GM12878 (cell line): ENCODE measurements at regions not wholly inside any gene's neighbourhood (a gene's known extent, or its start where the extent isn't known, plus 50 kb on each side); places are given as distances from the start of the nearest gene placed in this dataset.

Experiments used
- ATAC-seq: fragments of 200-7000 bp; cut with Tn5 transposase; 3 replicates; pipeline ENCODE4 v1.9.1; 2020; ENCODE audit warnings: mild to moderate bottlenecking, moderate library complexity
- BruUV-seq: library from RNA; stranded (reverse); fragments of 400-500 nt; replicated peaks from 2 replicates; lab custom pipeline; 2021; lab: Mats Ljungman, UMichigan
- CTCF ChIA-PET: fragments of 300-600 bp; sonication (Branson Sonifier 250); formaldehyde crosslinking; extraction: SDS; loops from one replicate; lab custom pipeline; 2021; ENCODE audit warnings: inconsistent platforms; lab: Yijun Ruan, JAX
- POLR2A ChIA-PET: fragments of 350-600 bp; formaldehyde crosslinking; extraction: SDS; loops from one replicate; lab custom pipeline; 2021; ENCODE audit warnings: inconsistent platforms; lab: Charles Lee
- RAD21 ChIA-PET: fragments of 300-600 bp; sonication (Branson Sonifier 250); formaldehyde crosslinking; loops from one replicate; lab custom pipeline; 2023; ENCODE audit warnings: antibody characterized with exemption; ENCODE audit not compliant: unreplicated experiment; lab: Charles Lee
- SMC1A ChIA-PET: fragments of 300-600 bp; sonication (Branson Sonifier 250); formaldehyde crosslinking; loops from one replicate; lab custom pipeline; 2023; ENCODE audit not compliant: unreplicated experiment, uncharacterized antibody; lab: Charles Lee
- DNase-seq: peaks from one replicate; pipeline ENCODE4 v3.0.0-alpha.2; 2011; ENCODE audit warnings: low read depth, low spot score
- FAIRE-seq: peaks from 3 replicates; lab custom pipeline; 2011; peaks lifted over from hg19 to GRCh38; lab: Jason Lieb, UNC
- H2AFZ ChIP-seq: 2 replicates; pipeline ENCODE4 v1.6.0; 2011; ENCODE audit warnings: low read depth, low read length, control low read depth; ENCODE audit not compliant: control insufficient read depth
- H3K27ac ChIP-seq: 2 replicates; pipeline ENCODE4 v1.5.1; 2011; ENCODE audit warnings: control low read depth; ENCODE audit not compliant: control insufficient read depth, insufficient read depth
- H3K27me3 ChIP-seq, 2 experiments: replicated peaks in 1 of 2; 2 replicates each; pipeline versions ENCODE4 v1.6.0 to v1.6.1; 2011; ENCODE audit warnings: low read length in 1 of 2; ENCODE audit not compliant: control insufficient read depth in 2 of 2, insufficient read depth in 2 of 2
- H3K36me3 ChIP-seq, 2 experiments: 2 replicates each; pipeline ENCODE4 v1.5.1; 2011; ENCODE audit warnings: low read length in 1 of 2; ENCODE audit not compliant: control insufficient read depth in 2 of 2, insufficient read depth in 2 of 2
- H3K4me1 ChIP-seq: 2 replicates; pipeline ENCODE4 v1.6.1; 2011; ENCODE audit warnings: mild to moderate bottlenecking, low read length, moderate library complexity, mixed read lengths; ENCODE audit not compliant: control insufficient read depth, insufficient read depth
- H3K4me2 ChIP-seq: 2 replicates; pipeline ENCODE4 v1.6.0; 2011; ENCODE audit warnings: control low read depth; ENCODE audit not compliant: control insufficient read depth, insufficient read depth
- H3K4me3 ChIP-seq: fragments of 200-600 bp; sonication (generic); 2 replicates; pipeline ENCODE4 v1.5.1; 2016
- H3K79me2 ChIP-seq: 2 replicates; pipeline ENCODE4 v1.6.0; 2011; ENCODE audit warnings: low read length; ENCODE audit not compliant: control insufficient read depth, insufficient read depth
- H3K9ac ChIP-seq: 2 replicates; pipeline ENCODE4 v1.8.0; 2011; ENCODE audit warnings: low read length, control low read depth, mixed read lengths; ENCODE audit not compliant: control insufficient read depth, insufficient read depth
- H3K9me3 ChIP-seq: replicated peaks from 3 replicates; pipeline ENCODE4 v1.5.1; 2011; ENCODE audit warnings: mild to moderate bottlenecking, low read length; ENCODE audit not compliant: control insufficient read depth, insufficient read depth
- H4K20me1 ChIP-seq: 2 replicates; pipeline ENCODE4 v1.6.0; 2011; ENCODE audit not compliant: control insufficient read depth, insufficient read depth
- ETV6 ChIP-seq, 2 experiments: fragments of 450-650 bp in 1 of 2; IDR thresholded peaks in 1 of 2; conservative IDR thresholded peaks in 1 of 2; 2 replicates each; pipeline ENCODE4 v1.6.1; 2014; ENCODE audit warnings: antibody characterized with exemption in 1 of 2, borderline replicate concordance in 1 of 2, low read depth in 1 of 2, mild to moderate bottlenecking in 1 of 2, moderate library complexity in 1 of 2
- JUNB ChIP-seq: IDR thresholded peaks from 2 replicates; pipeline ENCODE4 v1.6.1; 2016; ENCODE audit warnings: antibody characterized with exemption, mild to moderate bottlenecking
- MEF2B ChIP-seq: fragments of 450-650 bp; IDR thresholded peaks from 2 replicates; pipeline ENCODE4 v1.6.1; 2018; ENCODE audit warnings: mild to moderate bottlenecking, moderate library complexity; ENCODE audit not compliant: partially characterized antibody, poor library complexity, severe bottlenecking
- MXI1 ChIP-seq: fragments of 150-350 bp; IDR thresholded peaks from 2 replicates; pipeline ENCODE4 v1.6.1; 2011; ENCODE audit warnings: low read depth, mild to moderate bottlenecking, inconsistent platforms, low read length, improper control_type of control experiment
- NR2C1 ChIP-seq: fragments of 450-650 bp; IDR thresholded peaks from 2 replicates; pipeline ENCODE4 v1.6.1; 2017; ENCODE audit warnings: antibody characterized with exemption, mild to moderate bottlenecking, moderate library complexity
- YBX1 ChIP-seq: fragments of 450-650 bp; IDR thresholded peaks from 2 replicates; pipeline ENCODE4 v1.6.1; 2016; ENCODE audit warnings: antibody characterized with exemption
- ZNF207 ChIP-seq: fragments of 450-650 bp; IDR thresholded peaks from 2 replicates; pipeline ENCODE4 v1.6.1; 2014; ENCODE audit warnings: antibody characterized with exemption, mild to moderate bottlenecking, borderline replicate concordance
- WGBS: methylation state at CpG from one replicate; pipeline ENCODE4 v1.1.6; 2016; ENCODE audit warnings: low lambda C conversion rate; ENCODE audit not compliant: insufficient replicate concordance, insufficient coverage; ENCODE audit errors: missing lambda C conversion rate; 5-methylcytosine and 5-hydroxymethylcytosine counted together
- in situ Hi-C: fragments of 300-500 bp; cut with MboI; formaldehyde crosslinking; loops from 9 replicates; pipeline ENCODE4 v1.14.3; 2018; ENCODE audit warnings: mixed read lengths
- intact Hi-C: fragments of 100-400 bp; cut with micrococcal nuclease; formaldehyde crosslinking; loops from one replicate; pipeline ENCODE4 v1.14.2; 2022; ENCODE audit not compliant: unreplicated experiment
- TF ChIP-seq, protein P1 (sequence below): fragments of 450-650 bp; IDR thresholded peaks from 2 replicates; pipeline ENCODE4 v1.6.1; 2016; ENCODE audit warnings: mild to moderate bottlenecking
- TF ChIP-seq, protein P2 (sequence below): fragments of 150-350 bp; IDR thresholded peaks from 2 replicates; pipeline ENCODE4 v1.6.1; 2016; ENCODE audit warnings: low read depth, low read length
- TF ChIP-seq, protein P3 (sequence below): fragments of 150-350 bp; IDR thresholded peaks from 2 replicates; pipeline ENCODE4 v1.6.1; 2014; ENCODE audit warnings: mild to moderate bottlenecking, low read depth, low read length
- TF ChIP-seq, protein P4 (sequence below): fragments of 450-650 bp; formaldehyde crosslinking; IDR thresholded peaks from 2 replicates; pipeline ENCODE4 v1.4.0; 2020; ENCODE audit warnings: mild to moderate bottlenecking, moderate library complexity

DNA sequence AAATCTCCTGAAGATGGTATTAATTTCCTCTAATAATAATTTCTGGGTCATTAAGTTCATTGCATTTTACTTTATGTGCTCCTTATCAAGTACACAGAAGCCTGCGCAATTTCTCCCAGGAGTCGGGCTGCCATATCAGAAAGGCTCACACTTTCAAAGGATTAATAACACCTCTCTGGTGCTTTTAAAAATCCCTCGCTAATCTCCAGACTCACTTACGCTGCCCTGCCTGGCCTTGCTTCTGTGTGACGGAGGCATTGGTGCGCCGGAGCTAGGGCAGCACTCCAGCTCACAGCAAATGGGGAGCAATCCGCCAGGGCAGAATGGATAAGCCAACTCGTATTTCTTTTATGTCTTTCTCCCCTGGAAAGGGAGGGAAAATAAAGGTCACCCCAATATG, 300.8 kb downstream of the EFNB2 start:
- in situ Hi-C loops, result no loop called here
- Histone ChIP-seq H2AFZ (no peak overlapping the region), H3K4me3 (no peak overlapping the region), H3K4me2 (no peak overlapping the region), H3K79me2 (no peaks in the 10 kb centered on the region), H3K4me1 (no peaks in the 10 kb centered on the region), H3K9ac (no peak overlapping the region), H3K27me3 (no peaks in the 10 kb centered on the region), H4K20me1 (no peaks in the 10 kb centered on the region), H3K27ac (no peak overlapping the region), H3K9me3 (no peaks in the 10 kb centered on the region), H3K36me3 (no peaks in the 10 kb centered on the region)
- ATAC-seq, result no peak
- BruUV-seq, result no TSS peak
- ChIA-PET SMC1A (no interaction called here), CTCF (no interaction called here), RAD21 (no interaction called here), POLR2A (no interaction called here)
- WGBS, result 68% methylated on average over 9 of the region's 9 CpGs
- intact Hi-C loops, result no loop called here
- FAIRE-seq, result no peak
- DNase-seq, result no peak
- TF ChIP-seq, protein P1, sequence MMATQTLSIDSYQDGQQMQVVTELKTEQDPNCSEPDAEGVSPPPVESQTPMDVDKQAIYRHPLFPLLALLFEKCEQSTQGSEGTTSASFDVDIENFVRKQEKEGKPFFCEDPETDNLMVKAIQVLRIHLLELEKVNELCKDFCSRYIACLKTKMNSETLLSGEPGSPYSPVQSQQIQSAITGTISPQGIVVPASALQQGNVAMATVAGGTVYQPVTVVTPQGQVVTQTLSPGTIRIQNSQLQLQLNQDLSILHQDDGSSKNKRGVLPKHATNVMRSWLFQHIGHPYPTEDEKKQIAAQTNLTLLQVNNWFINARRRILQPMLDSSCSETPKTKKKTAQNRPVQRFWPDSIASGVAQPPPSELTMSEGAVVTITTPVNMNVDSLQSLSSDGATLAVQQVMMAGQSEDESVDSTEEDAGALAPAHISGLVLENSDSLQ, result no peak
- TF ChIP-seq MEF2B (no peak), ETV6 (conservative IDR thresholded peaks at IDR 0.05 in 1 of 2, IDR thresholded peaks at IDR 0.05 in 1 of 2; ENCODE audit: borderline replicate concordance in 1 of 2, low read depth in 1 of 2) (no peak), MXI1 (no peak), JUNB (no peak), NR2C1 (no peak), YBX1 (no peak), ZNF207 (no peak)
- TF ChIP-seq, protein P2, sequence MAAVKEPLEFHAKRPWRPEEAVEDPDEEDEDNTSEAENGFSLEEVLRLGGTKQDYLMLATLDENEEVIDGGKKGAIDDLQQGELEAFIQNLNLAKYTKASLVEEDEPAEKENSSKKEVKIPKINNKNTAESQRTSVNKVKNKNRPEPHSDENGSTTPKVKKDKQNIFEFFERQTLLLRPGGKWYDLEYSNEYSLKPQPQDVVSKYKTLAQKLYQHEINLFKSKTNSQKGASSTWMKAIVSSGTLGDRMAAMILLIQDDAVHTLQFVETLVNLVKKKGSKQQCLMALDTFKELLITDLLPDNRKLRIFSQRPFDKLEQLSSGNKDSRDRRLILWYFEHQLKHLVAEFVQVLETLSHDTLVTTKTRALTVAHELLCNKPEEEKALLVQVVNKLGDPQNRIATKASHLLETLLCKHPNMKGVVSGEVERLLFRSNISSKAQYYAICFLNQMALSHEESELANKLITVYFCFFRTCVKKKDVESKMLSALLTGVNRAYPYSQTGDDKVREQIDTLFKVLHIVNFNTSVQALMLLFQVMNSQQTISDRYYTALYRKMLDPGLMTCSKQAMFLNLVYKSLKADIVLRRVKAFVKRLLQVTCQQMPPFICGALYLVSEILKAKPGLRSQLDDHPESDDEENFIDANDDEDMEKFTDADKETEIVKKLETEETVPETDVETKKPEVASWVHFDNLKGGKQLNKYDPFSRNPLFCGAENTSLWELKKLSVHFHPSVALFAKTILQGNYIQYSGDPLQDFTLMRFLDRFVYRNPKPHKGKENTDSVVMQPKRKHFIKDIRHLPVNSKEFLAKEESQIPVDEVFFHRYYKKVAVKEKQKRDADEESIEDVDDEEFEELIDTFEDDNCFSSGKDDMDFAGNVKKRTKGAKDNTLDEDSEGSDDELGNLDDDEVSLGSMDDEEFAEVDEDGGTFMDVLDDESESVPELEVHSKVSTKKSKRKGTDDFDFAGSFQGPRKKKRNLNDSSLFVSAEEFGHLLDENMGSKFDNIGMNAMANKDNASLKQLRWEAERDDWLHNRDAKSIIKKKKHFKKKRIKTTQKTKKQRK, result no peak
- TF ChIP-seq, protein P3, sequence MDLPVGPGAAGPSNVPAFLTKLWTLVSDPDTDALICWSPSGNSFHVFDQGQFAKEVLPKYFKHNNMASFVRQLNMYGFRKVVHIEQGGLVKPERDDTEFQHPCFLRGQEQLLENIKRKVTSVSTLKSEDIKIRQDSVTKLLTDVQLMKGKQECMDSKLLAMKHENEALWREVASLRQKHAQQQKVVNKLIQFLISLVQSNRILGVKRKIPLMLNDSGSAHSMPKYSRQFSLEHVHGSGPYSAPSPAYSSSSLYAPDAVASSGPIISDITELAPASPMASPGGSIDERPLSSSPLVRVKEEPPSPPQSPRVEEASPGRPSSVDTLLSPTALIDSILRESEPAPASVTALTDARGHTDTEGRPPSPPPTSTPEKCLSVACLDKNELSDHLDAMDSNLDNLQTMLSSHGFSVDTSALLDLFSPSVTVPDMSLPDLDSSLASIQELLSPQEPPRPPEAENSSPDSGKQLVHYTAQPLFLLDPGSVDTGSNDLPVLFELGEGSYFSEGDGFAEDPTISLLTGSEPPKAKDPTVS, result no peak
- TF ChIP-seq, protein P4, sequence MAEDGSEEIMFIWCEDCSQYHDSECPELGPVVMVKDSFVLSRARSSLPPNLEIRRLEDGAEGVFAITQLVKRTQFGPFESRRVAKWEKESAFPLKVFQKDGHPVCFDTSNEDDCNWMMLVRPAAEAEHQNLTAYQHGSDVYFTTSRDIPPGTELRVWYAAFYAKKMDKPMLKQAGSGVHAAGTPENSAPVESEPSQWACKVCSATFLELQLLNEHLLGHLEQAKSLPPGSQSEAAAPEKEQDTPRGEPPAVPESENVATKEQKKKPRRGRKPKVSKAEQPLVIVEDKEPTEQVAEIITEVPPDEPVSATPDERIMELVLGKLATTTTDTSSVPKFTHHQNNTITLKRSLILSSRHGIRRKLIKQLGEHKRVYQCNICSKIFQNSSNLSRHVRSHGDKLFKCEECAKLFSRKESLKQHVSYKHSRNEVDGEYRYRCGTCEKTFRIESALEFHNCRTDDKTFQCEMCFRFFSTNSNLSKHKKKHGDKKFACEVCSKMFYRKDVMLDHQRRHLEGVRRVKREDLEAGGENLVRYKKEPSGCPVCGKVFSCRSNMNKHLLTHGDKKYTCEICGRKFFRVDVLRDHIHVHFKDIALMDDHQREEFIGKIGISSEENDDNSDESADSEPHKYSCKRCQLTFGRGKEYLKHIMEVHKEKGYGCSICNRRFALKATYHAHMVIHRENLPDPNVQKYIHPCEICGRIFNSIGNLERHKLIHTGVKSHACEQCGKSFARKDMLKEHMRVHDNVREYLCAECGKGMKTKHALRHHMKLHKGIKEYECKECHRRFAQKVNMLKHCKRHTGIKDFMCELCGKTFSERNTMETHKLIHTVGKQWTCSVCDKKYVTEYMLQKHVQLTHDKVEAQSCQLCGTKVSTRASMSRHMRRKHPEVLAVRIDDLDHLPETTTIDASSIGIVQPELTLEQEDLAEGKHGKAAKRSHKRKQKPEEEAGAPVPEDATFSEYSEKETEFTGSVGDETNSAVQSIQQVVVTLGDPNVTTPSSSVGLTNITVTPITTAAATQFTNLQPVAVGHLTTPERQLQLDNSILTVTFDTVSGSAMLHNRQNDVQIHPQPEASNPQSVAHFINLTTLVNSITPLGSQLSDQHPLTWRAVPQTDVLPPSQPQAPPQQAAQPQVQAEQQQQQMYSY (CRISPR knock-in tag), result no peak
- TF ChIP-seq, all 136 proteins: peak for 0
